Lower lobe of right lung (tissue), 2 donors: ENCODE measurements at regions not wholly inside any gene's neighbourhood (a gene's known extent, or its start where the extent isn't known, plus 50 kb on each side); places are given as distances from the start of the nearest gene placed in this dataset.

Source experiments
- ATAC-seq, 2 donors: fragments of 200-7000 bp; cut with Tn5 transposase; one replicate each; pipeline ENCODE4 v1.9.1; 2020 to 2022; ENCODE audit warnings: mild to moderate bottlenecking in 2 of 2, moderate library complexity in 2 of 2
- DNase-seq: peaks from one replicate; pipeline ENCODE4 v3.0.0-alpha.2; 2020
- H3K27ac ChIP-seq: fragments of 200-600 bp; one replicate; pipeline ENCODE4 v1.8.0; 2022
- H3K27me3 ChIP-seq: fragments of 200-600 bp; one replicate; pipeline ENCODE4 v1.8.0; 2022; ENCODE audit warnings: low read depth
- H3K36me3 ChIP-seq: fragments of 200-600 bp; one replicate; pipeline ENCODE4 v1.8.0; 2022; ENCODE audit warnings: mild to moderate bottlenecking
- H3K4me1 ChIP-seq: fragments of 200-600 bp; one replicate; pipeline ENCODE4 v1.8.0; 2022
- H3K4me3 ChIP-seq: fragments of 200-600 bp; one replicate; pipeline ENCODE4 v1.8.0; 2022; ENCODE audit warnings: mild to moderate bottlenecking
- H3K9me3 ChIP-seq: fragments of 200-600 bp; one replicate; pipeline ENCODE4 v1.8.0; 2022
- CTCF ChIP-seq: fragments of 200-600 bp; IDR thresholded peaks from one replicate; pipeline ENCODE4 v1.8.0; 2022; ENCODE audit warnings: antibody characterized with exemption, mild to moderate bottlenecking
- intact Hi-C: fragments of 100-400 bp; cut with DNase I; formaldehyde crosslinking; loops from one replicate; pipeline ENCODE4 v1.11.0; 2022
- donor health status: DM: no; HTN: yes; CAD: no; lungs with severe emphysema.

GRCh38 chr10:43971981-43972380, 323.3 kb upstream of the ZNF32 start:
- Histone ChIP-seq H3K27ac (no peak overlapping the region), H3K27me3 (peaks cover 3% of the 10 kb centered on the region), H3K9me3 (no peaks in the 10 kb centered on the region), H3K4me1 (no peaks in the 10 kb centered on the region), H3K36me3 (no peaks in the 10 kb centered on the region), H3K4me3 (no peak overlapping the region)
- ATAC-seq, result no peak
- no peak for TF ChIP-seq CTCF
- intact Hi-C loops, result no loop called here
- DNase-seq, result no peak

- no peak for TF ChIP-seq CTCF
- H3K4me1 ChIP-seq, result no peaks in the 10 kb centered on the region
- DNase-seq (no peak), ATAC-seq (no peak)
- H3K27ac ChIP-seq, result no peak overlapping the region
- H3K9me3 ChIP-seq, result no peaks in the 10 kb centered on the region
- no peak overlapping the region for H3K4me3 ChIP-seq
- H3K36me3 ChIP-seq, result no peaks in the 10 kb centered on the region
- H3K27me3 ChIP-seq, result peaks cover 3% of the 10 kb centered on the region
- intact Hi-C loops, result no loop called here
Measured at GRCh38 chr10:43971306-43971705, 322.6 kb upstream of the ZNF32 start.

GRCh38 chr10:43970717-43971116, 322.0 kb upstream of the ZNF32 start:
- H3K4me3 ChIP-seq, result no peak overlapping the region
- peaks cover 3% of the 10 kb centered on the region for H3K27me3 ChIP-seq
- TF ChIP-seq CTCF, result no peak
- ATAC-seq (no peak), DNase-seq (no peak)
- intact Hi-C loops, result no loop called here
- H3K4me1 ChIP-seq, result peaks cover 6% of the 10 kb centered on the region
- no peak overlapping the region for H3K27ac ChIP-seq
- H3K36me3 ChIP-seq, result no peaks in the 10 kb centered on the region
- H3K9me3 ChIP-seq, result no peaks in the 10 kb centered on the region

- no peaks in the 10 kb centered on the region for H3K36me3 ChIP-seq
- H3K9me3 ChIP-seq, result no peaks in the 10 kb centered on the region
- DNase-seq (no peak), ATAC-seq (no peak)
- no peak for TF ChIP-seq CTCF
- H3K27me3 ChIP-seq, result peaks cover 3% of the 10 kb centered on the region
- H3K4me3 ChIP-seq, result no peak overlapping the region
- H3K27ac ChIP-seq, result no peak overlapping the region
- H3K4me1 ChIP-seq, result peaks cover 11% of the 10 kb centered on the region
- intact Hi-C loops, result no loop called here
Measured at GRCh38 chr10:43970018-43970698, 321.5 kb upstream of the ZNF32 start.

GRCh38 chr10:43969506-43969905, 320.8 kb upstream of the ZNF32 start:
- intact Hi-C loops, result no loop called here
- no peak overlapping the region for H3K27ac ChIP-seq
- H3K9me3 ChIP-seq, result no peaks in the 10 kb centered on the region
- peaks cover 3% of the 10 kb centered on the region for H3K27me3 ChIP-seq
- H3K36me3 ChIP-seq, result no peaks in the 10 kb centered on the region
- no peak overlapping the region for H3K4me3 ChIP-seq
- H3K4me1 ChIP-seq, result peaks cover 18% of the 10 kb centered on the region
- ATAC-seq, result no peak
- TF ChIP-seq CTCF, result no peak
- no peak for DNase-seq

- Histone ChIP-seq H3K27ac (no peak overlapping the region), H3K27me3 (peaks cover 3% of the 10 kb centered on the region), H3K4me3 (no peak overlapping the region), H3K36me3 (no peaks in the 10 kb centered on the region), H3K4me1 (peaks cover 23% of the 10 kb centered on the region), H3K9me3 (no peaks in the 10 kb centered on the region)
- ATAC-seq (no peak), DNase-seq (no peak)
- intact Hi-C loops, result no loop called here
- no peak for TF ChIP-seq CTCF
Measured at GRCh38 chr10:43968961-43969360, 320.3 kb upstream of the ZNF32 start.
